ENCODE measurements at regions not wholly inside any gene's neighbourhood (a gene's known extent, or its start where the extent isn't known, plus 50 kb on each side); places are given as distances from the start of the nearest gene placed in this dataset.

- DNase-seq (ENCODE audit: low read depth): no peak
These were observed 506.9 kb downstream of the SHQ1 start for GRCh38 chr3:72341380-72341770.

GRCh38 chr3:72340476-72341379, 507.5 kb downstream of the SHQ1 start:
- DNase-seq (ENCODE audit: low read depth): no peak

- no peak for DNase-seq (ENCODE audit: low read depth)
These were observed 508.2 kb downstream of the SHQ1 start for GRCh38 chr3:72340056-72340455.

- DNase-seq (ENCODE audit: low read depth): no peak
These were observed 508.6 kb downstream of the SHQ1 start for GRCh38 chr3:72339670-72340030.

- no peak for DNase-seq (ENCODE audit: low read depth)
These were observed 509.1 kb downstream of the SHQ1 start for GRCh38 chr3:72338942-72339669.

GRCh38 chr3:72338082-72338941, 509.9 kb downstream of the SHQ1 start:
- no peak for DNase-seq (ENCODE audit: low read depth)

GRCh38 chr3:72337480-72337855, 510.8 kb downstream of the SHQ1 start:
- no peak for DNase-seq (ENCODE audit: low read depth)

GRCh38 chr3:72336821-72337479, 511.3 kb downstream of the SHQ1 start:
- no peak for DNase-seq (ENCODE audit: low read depth)

GRCh38 chr3:72336114-72336651, 512.1 kb downstream of the SHQ1 start:
- no peak for DNase-seq (ENCODE audit: low read depth)

- no peak for DNase-seq (ENCODE audit: low read depth)
These were observed 512.7 kb downstream of the SHQ1 start for GRCh38 chr3:72335458-72336095.

GRCh38 chr3:72334681-72335457, 513.4 kb downstream of the SHQ1 start:
- no peak for DNase-seq (ENCODE audit: low read depth)

GRCh38 chr3:72332689-72333088, 515.6 kb downstream of the SHQ1 start:
- DNase-seq (ENCODE audit: low read depth): no peak

- no peak for DNase-seq (ENCODE audit: low read depth)
These were observed 516.2 kb downstream of the SHQ1 start for GRCh38 chr3:72332036-72332435.

GRCh38 chr3:72331076-72331475, 517.2 kb downstream of the SHQ1 start:
- no peak for DNase-seq (ENCODE audit: low read depth)

- DNase-seq (ENCODE audit: low read depth): no peak
These were observed 518.9 kb downstream of the SHQ1 start for GRCh38 chr3:72329354-72329753.

GRCh38 chr3:72328755-72329277, 519.4 kb downstream of the SHQ1 start:
- no peak for DNase-seq (ENCODE audit: low read depth)

- no peak for DNase-seq (ENCODE audit: low read depth)
These were observed 521.2 kb downstream of the SHQ1 start for GRCh38 chr3:72327008-72327407.

GRCh38 chr3:72324253-72324811, 523.9 kb downstream of the SHQ1 start:
- no peak for DNase-seq (ENCODE audit: low read depth)

GRCh38 chr3:72323773-72324172, 524.5 kb downstream of the SHQ1 start:
- DNase-seq (ENCODE audit: low read depth): no peak

Data from activated T-helper 1 cell treated with Interleukin-2 at 50 U/mL for 16 hours (primary cell).